Liver (tissue), 8 donors: ENCODE measurements at regions not wholly inside any gene's neighbourhood (a gene's known extent, or its start where the extent isn't known, plus 50 kb on each side); places are given as distances from the start of the nearest gene placed in this dataset.

Experiments used
- DNase-seq: peaks from one replicate; pipeline ENCODE4 v3.0.0-alpha.2; 2017; ENCODE audit warnings: low spot score
- H3K27ac ChIP-seq, 2 donors: one replicate each; pipeline ENCODE4 v1.7.0; 2013; ENCODE audit warnings: inconsistent platforms in 2 of 2, low read length in 2 of 2, control low read depth in 1 of 2, low read depth in 1 of 2, mild to moderate bottlenecking in 1 of 2
- H3K27me3 ChIP-seq, 4 donors: one replicate each; pipeline versions ENCODE4 v1.6.1 to v1.7.0; 2013; ENCODE audit warnings: low read length in 3 of 4, inconsistent platforms in 1 of 4, mild to moderate bottlenecking in 1 of 4, moderate library complexity in 1 of 4; ENCODE audit not compliant: control insufficient read depth in 4 of 4, insufficient read depth in 4 of 4
- H3K36me3 ChIP-seq, 4 donors: one replicate each; pipeline versions ENCODE4 v1.6.1 to v1.7.0; 2013; ENCODE audit warnings: low read length in 3 of 4, mild to moderate bottlenecking in 3 of 4, low read depth in 1 of 4, moderate library complexity in 1 of 4; ENCODE audit not compliant: control insufficient read depth in 4 of 4, insufficient read depth in 3 of 4
- H3K4me1 ChIP-seq, 4 donors: one replicate each; pipeline versions ENCODE4 v1.6.1 to v1.7.0; 2013; ENCODE audit warnings: low read length in 3 of 4, mild to moderate bottlenecking in 3 of 4, moderate library complexity in 1 of 4; ENCODE audit not compliant: control insufficient read depth in 4 of 4, insufficient read depth in 4 of 4
- H3K4me3 ChIP-seq, 3 donors: one replicate each; pipeline versions ENCODE4 v1.6.1 to v1.7.0; 2013; ENCODE audit warnings: low read length in 3 of 3, control low read depth in 1 of 3, low read depth in 1 of 3, mild to moderate bottlenecking in 1 of 3
- H3K9ac ChIP-seq, 2 donors: one replicate each; pipeline ENCODE4 v1.7.0; 2013; ENCODE audit warnings: low read length in 2 of 2, mild to moderate bottlenecking in 2 of 2, moderate library complexity in 2 of 2, control low read depth in 1 of 2, low read depth in 1 of 2
- H3K9me3 ChIP-seq, 4 donors: one replicate each; pipeline versions ENCODE4 v1.6.1 to v1.7.0; 2013; ENCODE audit warnings: low read length in 3 of 4; ENCODE audit not compliant: control insufficient read depth in 4 of 4
- ATF3 ChIP-seq: IDR thresholded peaks from 2 replicates; pipeline ENCODE4 v1.6.1; 2016; ENCODE audit warnings: antibody characterized with exemption
- CTCF ChIP-seq: fragments of 150-350 bp; IDR thresholded peaks from 2 replicates; pipeline ENCODE4 v1.5.1; 2017; ENCODE audit warnings: improper control_type of control experiment, low read depth, low read length; ENCODE audit not compliant: missing input control
- EGR1 ChIP-seq, 2 donors: IDR thresholded peaks; 2 replicates each; pipeline ENCODE4 v1.6.1; 2016 to 2018; ENCODE audit warnings: antibody characterized with exemption in 2 of 2, low read depth in 2 of 2
- FOXA1 ChIP-seq: IDR thresholded peaks from 2 replicates; pipeline ENCODE4 v1.6.1; 2016; ENCODE audit warnings: antibody characterized with exemption
- FOXA2 ChIP-seq: IDR thresholded peaks from 2 replicates; pipeline ENCODE4 v1.6.1; 2016; ENCODE audit warnings: antibody characterized with exemption
- GABPA ChIP-seq, 2 donors: IDR thresholded peaks in 1 of 2; conservative IDR thresholded peaks in 1 of 2; 2 replicates each; pipeline ENCODE4 v1.6.1; 2016; ENCODE audit warnings: antibody characterized with exemption in 2 of 2, mild to moderate bottlenecking in 1 of 2, moderate library complexity in 1 of 2
- HNF4A ChIP-seq, 2 donors: conservative IDR thresholded peaks; 2 replicates each; pipeline ENCODE4 v1.6.1; 2016; ENCODE audit warnings: antibody characterized with exemption in 2 of 2, mild to moderate bottlenecking in 2 of 2
- HNF4G ChIP-seq: IDR thresholded peaks from 2 replicates; pipeline ENCODE4 v1.6.1; 2016; ENCODE audit warnings: antibody characterized with exemption
- JUND ChIP-seq, 2 donors: IDR thresholded peaks; 2 replicates each; pipeline ENCODE4 v1.6.1; 2016; ENCODE audit warnings: antibody characterized with exemption in 2 of 2
- MAX ChIP-seq: IDR thresholded peaks from 2 replicates; pipeline ENCODE4 v1.6.1; 2016; ENCODE audit warnings: antibody characterized with exemption
- NR2F2 ChIP-seq: IDR thresholded peaks from 2 replicates; pipeline ENCODE4 v1.6.1; 2016; ENCODE audit warnings: antibody characterized with exemption
- RAD21 ChIP-seq, 2 donors: IDR thresholded peaks; 2 replicates each; pipeline ENCODE4 v1.6.1; 2016; ENCODE audit warnings: antibody characterized with exemption in 2 of 2, mild to moderate bottlenecking in 2 of 2
- REST ChIP-seq: IDR thresholded peaks from 2 replicates; pipeline ENCODE4 v1.6.1; 2016; ENCODE audit warnings: antibody characterized with exemption, mild to moderate bottlenecking
- RXRA ChIP-seq, 2 donors: IDR thresholded peaks; 2 replicates each; pipeline ENCODE4 v1.6.1; 2017 to 2018; ENCODE audit warnings: antibody characterized with exemption in 2 of 2, mild to moderate bottlenecking in 1 of 2
- SP1 ChIP-seq: IDR thresholded peaks from 2 replicates; pipeline ENCODE4 v1.6.1; 2018; ENCODE audit warnings: antibody characterized with exemption, mild to moderate bottlenecking
- TAF1 ChIP-seq: conservative IDR thresholded peaks from 2 replicates; pipeline ENCODE4 v1.6.1; 2016; ENCODE audit warnings: antibody characterized with exemption, mild to moderate bottlenecking
- YY1 ChIP-seq: IDR thresholded peaks from 2 replicates; pipeline ENCODE4 v1.6.1; 2016; ENCODE audit warnings: antibody characterized with exemption, mild to moderate bottlenecking
- ZBTB33 ChIP-seq: IDR thresholded peaks from 2 replicates; pipeline ENCODE4 v1.6.1; 2016; ENCODE audit warnings: antibody characterized with exemption
- WGBS: extraction: QIAGEN DNeasy Blood & Tissue Kit; methylation state at CpG from one replicate; pipeline ENCODE4 v1.1.7; 2013; 5-methylcytosine and 5-hydroxymethylcytosine counted together
- donor health status: healthy.
- donor health status: healthy.
- donor health status: healthy.
- donor health status: healthy.
- donor health status: healthy.

GRCh38 chr20:60239956-60240355 lies 281.7 kb downstream of the CDH26 start:
- no peak for DNase-seq
- Histone ChIP-seq H3K4me3 (no peak overlapping the region), H3K27ac (no peak overlapping the region), H3K9ac (no peak overlapping the region), H3K36me3 (no peaks in the 10 kb centered on the region), H3K9me3 (no peaks in the 10 kb centered on the region), H3K27me3 (no peaks in the 10 kb centered on the region), H3K4me1 (no peaks in the 10 kb centered on the region)
- WGBS: 65% methylated on average over 12 of the region's 12 CpGs
- TF ChIP-seq FOXA1 (no peak), HNF4G (no peak), ATF3 (no peak)

- WGBS: 77% methylated on average over 7 of the region's 7 CpGs
- Histone ChIP-seq H3K4me3 (no peak overlapping the region), H3K9ac (no peak overlapping the region), H3K36me3 (no peaks in the 10 kb centered on the region), H3K27ac (no peak overlapping the region), H3K9me3 (no peaks in the 10 kb centered on the region), H3K27me3 (no peaks in the 10 kb centered on the region), H3K4me1 (no peaks in the 10 kb centered on the region)
- TF ChIP-seq GABPA (IDR thresholded peaks at IDR 0.05 in 1 of 2, conservative IDR thresholded peaks at IDR 0.05 in 1 of 2) (no peak), FOXA1 (no peak), HNF4G (no peak), RXRA (IDR thresholded peaks at IDR 0.05) (no peak), HNF4A (conservative IDR thresholded peaks at IDR 0.05) (no peak), YY1 (no peak), ZBTB33 (no peak), TAF1 (no peak), RAD21 (IDR thresholded peaks at IDR 0.05) (no peak), SP1 (no peak), ATF3 (no peak), NR2F2 (no peak), EGR1 (IDR thresholded peaks at IDR 0.05; ENCODE audit: low read depth in 2 of 2) (no peak), CTCF (no peak), REST (no peak), MAX (no peak), JUND (IDR thresholded peaks at IDR 0.05) (no peak), FOXA2 (no peak)
- DNase-seq: no peak
These were observed 282.2 kb downstream of the CDH26 start for GRCh38 chr20:60240415-60240814.
